PC-9 (cell line): ENCODE measurements at regions not wholly inside any gene's neighbourhood (a gene's known extent, or its start where the extent isn't known, plus 50 kb on each side); places are given as distances from the start of the nearest gene placed in this dataset.

Source experiments
- CTCF ChIP-seq: fragments of 200-600 bp; sonication (generic); conservative IDR thresholded peaks from 2 replicates; pipeline ENCODE4 v1.6.1; 2017; ENCODE audit warnings: mixed run types, antibody characterized with exemption, mild to moderate bottlenecking, moderate library complexity
- EZH2 ChIP-seq: fragments of 200-600 bp; sonication (generic); IDR thresholded peaks from 2 replicates; pipeline ENCODE4 v1.8.0; 2017; ENCODE audit warnings: antibody characterized with exemption, low read depth

DNA sequence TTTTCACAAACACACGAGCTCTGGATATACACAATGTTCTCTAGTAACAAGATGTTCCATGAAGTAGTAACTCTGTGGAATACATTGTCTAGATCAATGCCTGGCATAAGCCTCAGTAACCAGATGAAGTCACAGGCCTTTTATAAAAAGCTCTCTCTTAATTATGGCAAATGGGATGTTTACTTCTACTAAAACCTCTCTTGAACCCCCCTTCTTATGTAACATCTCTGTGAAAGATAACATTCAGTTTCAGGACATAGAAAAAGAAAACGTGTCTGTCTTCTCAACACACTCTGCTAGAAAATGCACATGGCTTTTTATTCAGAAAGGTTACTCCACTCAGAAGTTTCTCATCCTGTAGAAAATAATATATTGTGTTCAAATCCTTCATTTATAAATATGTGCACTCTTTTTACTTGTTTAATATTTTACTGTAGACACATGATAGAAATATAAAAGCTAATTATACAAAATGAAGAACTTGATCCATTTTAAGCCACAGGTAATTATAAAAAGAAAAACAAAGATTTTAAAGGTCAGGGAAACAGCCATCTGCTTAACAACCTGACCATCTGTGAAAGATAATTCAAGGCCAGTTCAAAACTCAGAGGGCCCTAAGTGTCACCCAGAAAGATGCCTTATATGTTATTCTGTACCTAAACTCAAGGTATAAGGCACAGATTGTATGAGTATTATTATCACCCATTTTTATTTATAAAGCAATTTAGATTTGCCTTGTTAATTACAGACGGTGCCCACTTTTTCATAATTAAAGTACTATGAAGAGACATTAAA, 812.0 kb downstream of the CDH18 start:
- no peak for TF ChIP-seq EZH2
- TF ChIP-seq CTCF: no peak
